NCI-H146 treated with DMSO at 0.1 percent for 48 hours (cell line): ENCODE measurements at regions not wholly inside any gene's neighbourhood (a gene's known extent, or its start where the extent isn't known, plus 50 kb on each side); places are given as distances from the start of the nearest gene placed in this dataset.
"Not testable (repeated sequence)": the region's sequence is repeated elsewhere in the genome, so short reads cannot be mapped to it uniquely, and the experiment has no call there.

Source experiments
- DNase-seq: peaks from one replicate; lab custom pipeline; 2025; ENCODE audit not compliant: unreplicated experiment; lab: John Stamatoyannopoulos, UW

- no peak for DNase-seq
Observed at GRCh38 chr13:90928109-90928508, 419.4 kb upstream of the MIR17HG start.

- DNase-seq: no peak
Observed at GRCh38 chr13:90933097-90933826, 414.2 kb upstream of the MIR17HG start.

GRCh38 chr13:90934741-90935140, 412.7 kb upstream of the MIR17HG start:
- no peak for DNase-seq

GRCh38 chr13:90938848-90939247, 408.6 kb upstream of the MIR17HG start:
- DNase-seq: no peak

GRCh38 chr13:90943946-90944345, 403.5 kb upstream of the MIR17HG start:
- no peak for DNase-seq

GRCh38 chr13:90945146-90945545, 402.3 kb upstream of the MIR17HG start:
- not testable (repeated sequence) for DNase-seq

- not testable (repeated sequence) for DNase-seq
Observed at GRCh38 chr13:90946125-90946524, 401.4 kb upstream of the MIR17HG start.

- DNase-seq: no peak
Observed at GRCh38 chr13:90947976-90948375, 399.5 kb upstream of the MIR17HG start.

GRCh38 chr13:90950160-90950559, 397.3 kb upstream of the MIR17HG start:
- no peak for DNase-seq

GRCh38 chr13:90951663-90952062, 395.8 kb upstream of the MIR17HG start:
- DNase-seq: no peak

- no peak for DNase-seq
Observed at GRCh38 chr13:90952326-90952725, 395.2 kb upstream of the MIR17HG start.

- no peak for DNase-seq
Observed at GRCh38 chr13:90954605-90955195, 392.8 kb upstream of the MIR17HG start.

GRCh38 chr13:90956031-90956430, 391.5 kb upstream of the MIR17HG start:
- DNase-seq: no peak

GRCh38 chr13:90958866-90959265, 388.6 kb upstream of the MIR17HG start:
- no peak for DNase-seq

- DNase-seq: no peak
Observed at GRCh38 chr13:90968166-90968904, 379.2 kb upstream of the MIR17HG start.

- no peak for DNase-seq
Observed at GRCh38 chr13:90974249-90974975, 373.1 kb upstream of the MIR17HG start.

- DNase-seq: no peak
Observed at GRCh38 chr13:90979059-90979458, 368.4 kb upstream of the MIR17HG start.

- no peak for DNase-seq
Observed at GRCh38 chr13:90984756-90985155, 362.7 kb upstream of the MIR17HG start.

- no peak for DNase-seq
Observed at GRCh38 chr13:90995001-90995400, 352.5 kb upstream of the MIR17HG start.

- DNase-seq: no peak
Observed at GRCh38 chr13:90995614-90996013, 351.9 kb upstream of the MIR17HG start.

- DNase-seq: no peak
Observed at GRCh38 chr13:90997951-90998350, 349.5 kb upstream of the MIR17HG start.
